GM19239 (cell line): ENCODE measurements at regions not wholly inside any gene's neighbourhood (a gene's known extent, or its start where the extent isn't known, plus 50 kb on each side); places are given as distances from the start of the nearest gene placed in this dataset.
"Not testable (repeated sequence)": the region's sequence is repeated elsewhere in the genome, so short reads cannot be mapped to it uniquely, and the experiment has no call there.

ENCODE experiments used
- DNase-seq: peaks from one replicate; pipeline ENCODE4 v3.0.0; 2011; ENCODE audit warnings: low spot score; ENCODE audit not compliant: insufficient read length
- FAIRE-seq: peaks from 2 replicates; lab custom pipeline; 2011; peaks lifted over from hg19 to GRCh38; lab: Jason Lieb, UNC

- no peak for FAIRE-seq
- DNase-seq: no peak
Observed at GRCh38 chr2:239558661-239559060, 157.8 kb upstream of the HDAC4 start.

GRCh38 chr2:239557516-239557915 lies 156.7 kb upstream of the HDAC4 start:
- DNase-seq (no peak), FAIRE-seq (no peak)

- DNase-seq (no peak), FAIRE-seq (no peak)
Observed at GRCh38 chr2:239555571-239555905, 154.7 kb upstream of the HDAC4 start.

- DNase-seq (no peak), FAIRE-seq (no peak)
Observed at GRCh38 chr2:239554766-239555570, 154.1 kb upstream of the HDAC4 start.

GRCh38 chr2:239553376-239554000 lies 152.7 kb upstream of the HDAC4 start:
- FAIRE-seq (no peak), DNase-seq (no peak)

- FAIRE-seq: no peak
- no peak for DNase-seq
Observed at GRCh38 chr2:239552213-239552926, 151.6 kb upstream of the HDAC4 start.

GRCh38 chr2:239551206-239551605 lies 150.4 kb upstream of the HDAC4 start:
- DNase-seq: no peak
- no peak for FAIRE-seq

GRCh38 chr2:239550357-239550756 lies 149.5 kb upstream of the HDAC4 start:
- no peak for FAIRE-seq
- DNase-seq: no peak

GRCh38 chr2:239549711-239550255 lies 149.0 kb upstream of the HDAC4 start:
- FAIRE-seq: no peak
- no peak for DNase-seq

- FAIRE-seq: no peak
Observed at GRCh38 chr2:239548965-239549595, 148.3 kb upstream of the HDAC4 start.

GRCh38 chr2:239548451-239548871 lies 147.6 kb upstream of the HDAC4 start:
- no peak for DNase-seq
- no peak for FAIRE-seq

More at GRCh38 chr2:239548965-239549595, 148.3 kb upstream of the HDAC4 start:
- no peak for DNase-seq

GRCh38 chr2:239547140-239547539 lies 146.3 kb upstream of the HDAC4 start:
- not testable (repeated sequence) for DNase-seq, FAIRE-seq

- DNase-seq: no peak
- no peak for FAIRE-seq
Observed at GRCh38 chr2:239546541-239546940, 145.7 kb upstream of the HDAC4 start.

- FAIRE-seq: no peak
- no peak for DNase-seq
Observed at GRCh38 chr2:239545741-239546392, 145.0 kb upstream of the HDAC4 start.

GRCh38 chr2:239544918-239545465 lies 144.2 kb upstream of the HDAC4 start:
- DNase-seq (no peak), FAIRE-seq (no peak)

GRCh38 chr2:239544143-239544917 lies 143.5 kb upstream of the HDAC4 start:
- no peak for DNase-seq
- no peak for FAIRE-seq

- FAIRE-seq: no peak
- no peak for DNase-seq
Observed at GRCh38 chr2:239543702-239544101, 142.9 kb upstream of the HDAC4 start.

GRCh38 chr2:239540174-239540573 lies 139.4 kb upstream of the HDAC4 start:
- no peak for FAIRE-seq
- DNase-seq: no peak

- no peak for DNase-seq
- FAIRE-seq: no peak
Observed at GRCh38 chr2:239539776-239540100, 138.9 kb upstream of the HDAC4 start.
